Breast epithelium (tissue), 4 donors: ENCODE measurements at regions not wholly inside any gene's neighbourhood (a gene's known extent, or its start where the extent isn't known, plus 50 kb on each side); places are given as distances from the start of the nearest gene placed in this dataset.
A peak's percentile ranks its signal among the peaks of the same experiment; 100 is the strongest.
"Not testable (repeated sequence)": the region's sequence is repeated elsewhere in the genome, so short reads cannot be mapped to it uniquely, and the experiment has no call there.

Experiments used
- DNase-seq, 2 donors: peaks; one replicate each; pipeline ENCODE4 v3.0.0-alpha.2; 2019; ENCODE audit warnings: low spot score in 2 of 2
- H3K27ac ChIP-seq, 2 donors: fragments of 200-600 bp; sonication (generic) in 1 of 2; one replicate each; pipeline ENCODE4 v1.5.1; 2016 to 2019; ENCODE audit warnings: mild to moderate bottlenecking in 1 of 2
- H3K27me3 ChIP-seq, 2 donors: fragments of 200-600 bp; sonication (generic) in 1 of 2; one replicate each; pipeline versions ENCODE4 v1.5.1 to v1.6.0; 2017 to 2019; ENCODE audit warnings: control low read depth in 1 of 2, mild to moderate bottlenecking in 1 of 2
- H3K36me3 ChIP-seq: fragments of 200-600 bp; one replicate; pipeline ENCODE4 v1.5.1; 2019
- H3K4me1 ChIP-seq, 2 donors: fragments of 200-600 bp; sonication (generic); one replicate each; pipeline ENCODE4 v1.5.1; 2016 to 2019; ENCODE audit warnings: control low read depth in 1 of 2
- H3K4me3 ChIP-seq, 3 donors: fragments of 200-600 bp; sonication (generic); 1 replicate in 2 of 3; 2 replicates in 1 of 3; pipeline ENCODE4 v1.5.1; 2016 to 2019; ENCODE audit warnings: mild to moderate bottlenecking in 3 of 3, moderate library complexity in 2 of 3
- H3K9me3 ChIP-seq, 2 donors: fragments of 200-600 bp; sonication (generic) in 1 of 2; one replicate each; pipeline ENCODE4 v1.5.1; 2016 to 2019; ENCODE audit warnings: control low read depth in 1 of 2
- POLR2A ChIP-seq: fragments of 450-650 bp; IDR thresholded peaks from one replicate; pipeline ENCODE4 v1.6.1; 2016; ENCODE audit warnings: antibody characterized with exemption, mild to moderate bottlenecking, moderate library complexity
- POLR2AphosphoS5 ChIP-seq, 3 donors: sonication (generic); formaldehyde crosslinking; IDR thresholded peaks; one replicate each; pipeline ENCODE4 v1.6.1; 2017; ENCODE audit warnings: antibody characterized with exemption in 3 of 3
- intact Hi-C: fragments of 100-400 bp; cut with DNase I; formaldehyde crosslinking; loops from one replicate; pipeline ENCODE4 v1.15.1; 2023; ENCODE audit warnings: low total_unique reads
- TF ChIP-seq, protein P1 (sequence below), 3 donors: fragments of 450-650 bp; IDR thresholded peaks; one replicate each; pipeline ENCODE4 v1.5.1; 2016 to 2017; ENCODE audit warnings: antibody characterized with exemption in 3 of 3, mild to moderate bottlenecking in 3 of 3, moderate library complexity in 3 of 3

DNA sequence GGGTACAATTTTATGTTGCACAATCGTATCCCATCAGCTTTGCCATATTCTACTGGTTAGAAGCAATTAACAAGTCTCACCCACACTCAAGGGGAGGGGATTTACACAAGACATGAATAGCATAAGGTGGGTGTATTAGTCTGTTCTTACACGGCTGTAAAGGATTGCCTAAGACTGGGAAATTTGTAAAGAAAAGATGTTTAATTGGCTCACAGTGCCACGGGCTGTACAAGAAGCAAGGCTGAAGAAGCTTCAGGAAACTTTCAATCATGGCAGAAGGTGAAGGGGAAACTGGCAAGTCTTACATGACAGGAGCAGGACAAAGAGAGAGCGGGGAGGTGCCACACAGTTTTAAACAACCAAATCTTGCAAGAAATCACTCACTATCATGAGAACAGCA lies 231.8 kb upstream of the AMIGO2 start:
- Histone ChIP-seq H3K4me1 (no peaks in the 10 kb centered on the region), H3K36me3 (no peaks in the 10 kb centered on the region), H3K27me3 (no peaks in the 10 kb centered on the region), H3K9me3 (no peaks in the 10 kb centered on the region), H3K27ac (no peak overlapping the region), H3K4me3 (no peak overlapping the region)
- intact Hi-C loops: no loop called here
- TF ChIP-seq POLR2AphosphoS5 (IDR thresholded peaks at IDR 0.05) (no peak), POLR2A (no peak)
- TF ChIP-seq, protein P1, sequence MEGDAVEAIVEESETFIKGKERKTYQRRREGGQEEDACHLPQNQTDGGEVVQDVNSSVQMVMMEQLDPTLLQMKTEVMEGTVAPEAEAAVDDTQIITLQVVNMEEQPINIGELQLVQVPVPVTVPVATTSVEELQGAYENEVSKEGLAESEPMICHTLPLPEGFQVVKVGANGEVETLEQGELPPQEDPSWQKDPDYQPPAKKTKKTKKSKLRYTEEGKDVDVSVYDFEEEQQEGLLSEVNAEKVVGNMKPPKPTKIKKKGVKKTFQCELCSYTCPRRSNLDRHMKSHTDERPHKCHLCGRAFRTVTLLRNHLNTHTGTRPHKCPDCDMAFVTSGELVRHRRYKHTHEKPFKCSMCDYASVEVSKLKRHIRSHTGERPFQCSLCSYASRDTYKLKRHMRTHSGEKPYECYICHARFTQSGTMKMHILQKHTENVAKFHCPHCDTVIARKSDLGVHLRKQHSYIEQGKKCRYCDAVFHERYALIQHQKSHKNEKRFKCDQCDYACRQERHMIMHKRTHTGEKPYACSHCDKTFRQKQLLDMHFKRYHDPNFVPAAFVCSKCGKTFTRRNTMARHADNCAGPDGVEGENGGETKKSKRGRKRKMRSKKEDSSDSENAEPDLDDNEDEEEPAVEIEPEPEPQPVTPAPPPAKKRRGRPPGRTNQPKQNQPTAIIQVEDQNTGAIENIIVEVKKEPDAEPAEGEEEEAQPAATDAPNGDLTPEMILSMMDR (IDR thresholded peaks at IDR 0.05): no peak
- no peak for DNase-seq

DNA sequence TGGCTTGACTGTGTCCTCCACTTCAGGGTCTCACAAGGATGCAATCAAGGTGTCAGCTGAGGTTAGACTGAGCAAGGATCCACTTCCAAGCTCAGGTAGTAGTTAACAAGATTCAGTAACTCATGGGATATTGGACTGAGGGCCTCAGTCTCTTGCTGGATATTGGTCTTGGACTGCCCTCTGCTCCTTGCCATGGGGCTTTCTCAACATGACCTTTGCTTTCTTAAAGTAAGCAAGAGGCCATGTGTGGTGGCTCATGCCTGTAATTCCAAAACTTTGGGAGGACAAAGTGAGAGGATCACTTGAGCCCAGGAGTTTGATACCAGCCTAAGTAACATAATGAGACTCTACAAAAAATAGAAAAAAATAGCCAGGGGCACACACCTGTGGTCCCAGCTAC lies 231.3 kb upstream of the AMIGO2 start:
- Histone ChIP-seq H3K4me3 (no peak overlapping the region), H3K4me1 (no peaks in the 10 kb centered on the region), H3K36me3 (no peaks in the 10 kb centered on the region), H3K9me3 (no peaks in the 10 kb centered on the region), H3K27ac (no peak overlapping the region), H3K27me3 (no peaks in the 10 kb centered on the region)
- intact Hi-C loops: no loop called here
- DNase-seq: no peak
- TF ChIP-seq POLR2A (no peak), POLR2AphosphoS5 (IDR thresholded peaks at IDR 0.05) (no peak)
- TF ChIP-seq, protein P1 (IDR thresholded peaks at IDR 0.05): no peak

DNA sequence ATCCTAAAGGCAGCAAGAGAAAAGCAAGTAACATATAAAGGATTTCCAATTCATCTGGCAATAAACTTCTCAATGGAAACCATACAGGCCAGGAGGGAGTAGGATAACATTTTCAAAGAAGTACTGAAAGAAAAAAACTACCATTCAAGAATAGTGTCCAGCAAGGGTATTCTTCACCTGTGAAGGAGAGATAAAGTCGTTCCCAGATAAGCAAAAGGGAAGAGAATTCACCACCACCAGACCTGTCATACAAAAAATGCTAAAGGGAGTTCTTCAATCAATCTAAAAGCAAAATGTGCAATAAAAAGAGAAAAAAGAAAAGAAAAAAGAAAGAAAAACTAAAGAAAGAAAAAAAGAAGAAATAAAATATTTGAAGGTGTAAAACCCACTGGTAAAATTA lies 228.9 kb upstream of the AMIGO2 start:
- H3K27me3 ChIP-seq: no peaks in the 10 kb centered on the region
- H3K9me3 ChIP-seq: no peaks in the 10 kb centered on the region
- H3K27ac ChIP-seq: no peak overlapping the region
- no peaks in the 10 kb centered on the region for H3K4me1 ChIP-seq
- no peak overlapping the region for H3K4me3 ChIP-seq
- TF ChIP-seq POLR2AphosphoS5 (IDR thresholded peaks at IDR 0.05) (no peak), POLR2A (no peak)
- intact Hi-C loops: no loop called here
- no peak for DNase-seq
- H3K36me3 ChIP-seq: no peaks in the 10 kb centered on the region

DNA sequence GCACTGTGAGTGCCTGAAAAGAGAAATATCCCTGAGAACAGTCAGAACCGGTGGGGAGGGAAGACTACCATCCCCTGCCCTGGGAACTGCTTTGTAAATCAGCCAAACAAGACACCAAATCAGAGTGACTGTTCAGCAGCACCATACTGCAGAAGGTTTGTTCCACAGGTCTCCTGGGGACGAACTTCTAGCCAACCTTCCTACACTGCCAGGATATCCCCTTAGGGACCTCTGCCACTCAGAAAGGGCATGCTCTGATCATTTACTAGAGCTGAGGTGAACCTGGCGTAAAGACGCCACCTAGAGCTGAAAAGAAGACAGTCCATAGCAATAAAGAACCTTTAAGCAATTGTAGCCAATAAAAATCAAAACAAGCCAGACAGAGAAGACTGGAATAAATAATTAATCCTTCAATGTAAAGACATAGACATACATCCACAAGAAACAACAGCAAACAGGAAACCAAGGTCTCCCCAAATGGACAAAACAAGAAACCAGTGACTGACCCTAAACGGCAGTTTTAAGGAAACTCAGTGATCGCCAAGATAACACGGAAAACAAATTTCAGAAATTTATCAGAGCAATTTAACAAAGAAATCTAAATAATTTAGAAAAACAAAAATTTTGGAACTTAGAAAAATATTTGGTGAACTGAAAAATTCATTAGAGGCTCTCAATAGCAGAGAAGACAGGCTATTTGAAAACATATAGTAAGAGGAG lies 228.1 kb upstream of the AMIGO2 start:
- TF ChIP-seq POLR2AphosphoS5 (IDR thresholded peaks at IDR 0.05): no peak
- TF ChIP-seq, protein P1 (IDR thresholded peaks at IDR 0.05): peak in 2 of 3 donors; percentile 51
- Histone ChIP-seq H3K4me1 (no peaks in the 10 kb centered on the region), H3K4me3 (no peak overlapping the region), H3K27me3 (no peaks in the 10 kb centered on the region), H3K9me3 (no peaks in the 10 kb centered on the region), H3K36me3 (no peaks in the 10 kb centered on the region), H3K27ac (no peak overlapping the region)
- intact Hi-C loops: no loop called here
- DNase-seq: peak in 1 of 2 donors; percentile 28

DNA sequence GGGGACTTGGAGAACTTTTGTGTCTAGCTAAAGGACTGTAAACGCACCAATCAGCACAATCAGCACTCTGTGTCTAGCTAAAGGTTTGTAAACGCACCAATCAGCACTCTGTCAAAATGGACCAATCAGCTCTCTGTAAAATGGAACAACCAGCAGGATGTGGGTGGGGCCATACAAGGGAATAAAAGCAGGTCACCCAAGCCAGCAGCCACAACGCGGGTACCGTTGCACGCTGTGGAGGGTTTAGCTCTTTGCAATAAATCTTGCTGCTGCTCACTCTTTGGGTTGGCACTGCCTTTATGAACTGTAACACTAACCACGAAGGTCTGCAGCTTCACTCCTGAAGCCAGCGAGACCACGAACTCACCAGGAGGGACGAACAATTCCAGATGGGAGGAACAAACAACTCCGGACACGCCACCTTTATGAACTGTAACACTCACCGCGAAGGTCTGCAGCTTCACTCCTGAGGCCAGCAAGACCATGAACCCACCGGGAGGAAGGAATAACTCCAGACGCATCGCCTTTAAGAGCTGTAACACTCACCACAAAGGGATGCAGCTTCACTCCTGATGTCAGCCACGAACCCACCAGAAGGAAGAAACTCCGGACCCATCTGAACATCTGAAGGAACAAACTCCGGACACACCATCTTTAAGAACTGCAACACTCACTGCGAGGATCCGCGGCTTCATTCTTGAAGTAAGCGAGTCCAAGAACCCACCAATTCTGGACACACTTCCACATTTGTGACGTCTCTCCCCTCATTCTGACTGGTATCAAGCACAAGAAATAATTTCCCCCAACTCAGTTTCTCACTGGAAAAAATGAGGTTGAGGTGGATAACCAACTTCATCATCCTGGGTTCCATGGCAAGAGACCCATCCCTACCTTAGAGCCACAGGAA lies 227.3 kb upstream of the AMIGO2 start:
- H3K4me3 ChIP-seq, H3K36me3 ChIP-seq, H3K9me3 ChIP-seq, H3K27me3 ChIP-seq, DNase-seq, H3K27ac ChIP-seq, H3K4me1 ChIP-seq, intact Hi-C loops: not testable (repeated sequence)

DNA sequence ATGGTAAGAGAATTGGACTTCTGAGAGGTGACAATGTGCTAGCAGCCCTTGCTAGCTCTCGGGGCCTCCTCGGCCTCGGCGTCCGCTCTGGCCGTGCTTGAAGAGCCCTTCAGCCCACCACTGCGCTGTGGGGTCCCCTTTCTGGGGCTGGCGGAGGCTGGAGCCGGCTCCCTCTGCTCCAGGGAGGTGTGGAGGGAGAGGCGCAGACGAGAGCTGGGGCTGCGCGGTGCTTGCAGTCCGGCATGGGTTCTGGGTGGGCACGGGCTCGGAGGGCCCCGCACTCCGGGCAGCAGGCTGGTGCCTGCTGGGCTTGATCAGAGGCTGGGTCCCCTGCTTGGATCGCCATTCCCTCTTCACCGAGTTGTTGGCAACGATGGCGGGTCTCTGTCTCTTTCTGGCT lies 226.4 kb upstream of the AMIGO2 start:
- DNase-seq: no peak
- H3K9me3 ChIP-seq: no peaks in the 10 kb centered on the region
- intact Hi-C loops: no loop called here
- no peaks in the 10 kb centered on the region for H3K27me3 ChIP-seq
- no peak for TF ChIP-seq POLR2AphosphoS5 (IDR thresholded peaks at IDR 0.05)
- no peak for TF ChIP-seq POLR2A
- TF ChIP-seq, protein P1 (IDR thresholded peaks at IDR 0.05): no peak
- no peaks in the 10 kb centered on the region for H3K36me3 ChIP-seq
- H3K4me3 ChIP-seq: no peak overlapping the region
- H3K27ac ChIP-seq: no peak overlapping the region
- H3K4me1 ChIP-seq: no peaks in the 10 kb centered on the region
